HG03025 (cell line): ENCODE measurements at regions not wholly inside any gene's neighbourhood (a gene's known extent, or its start where the extent isn't known, plus 50 kb on each side); places are given as distances from the start of the nearest gene placed in this dataset.

Experiments used
- ATAC-seq: cut with Tn5 transposase; IDR thresholded peaks from one replicate; pipeline ENCODE4 v1.9.1; 2021; ENCODE audit warnings: mild to moderate bottlenecking, moderate library complexity; ENCODE audit not compliant: unreplicated experiment, low FRiP score

- ATAC-seq, result no peak
Observed at GRCh38 chr1:65486613-65487012, 66.1 kb downstream of the LEPR start.

DNA sequence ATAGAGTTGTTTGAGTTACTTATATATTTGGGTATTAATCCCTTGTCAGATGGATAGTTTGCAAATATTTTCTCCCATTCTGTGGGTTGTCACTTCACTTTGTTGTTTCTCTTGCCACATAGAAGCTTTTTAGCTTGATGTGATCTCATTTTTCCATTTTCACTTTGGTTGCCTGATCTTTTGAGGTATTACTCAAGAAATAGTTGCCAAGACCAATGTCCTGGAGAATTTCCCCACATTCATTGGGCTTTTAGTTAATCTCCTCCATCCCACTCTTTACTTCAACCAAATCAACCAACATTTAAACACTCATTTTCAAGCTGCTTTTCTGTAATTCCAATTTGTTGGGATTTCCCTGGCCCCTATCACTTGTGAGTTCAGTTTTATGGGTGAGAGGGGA is 69.0 kb downstream of the LEPR start:
- ATAC-seq, result no peak

GRCh38 chr1:65490231-65491009 is 70.0 kb downstream of the LEPR start:
- no peak for ATAC-seq

DNA sequence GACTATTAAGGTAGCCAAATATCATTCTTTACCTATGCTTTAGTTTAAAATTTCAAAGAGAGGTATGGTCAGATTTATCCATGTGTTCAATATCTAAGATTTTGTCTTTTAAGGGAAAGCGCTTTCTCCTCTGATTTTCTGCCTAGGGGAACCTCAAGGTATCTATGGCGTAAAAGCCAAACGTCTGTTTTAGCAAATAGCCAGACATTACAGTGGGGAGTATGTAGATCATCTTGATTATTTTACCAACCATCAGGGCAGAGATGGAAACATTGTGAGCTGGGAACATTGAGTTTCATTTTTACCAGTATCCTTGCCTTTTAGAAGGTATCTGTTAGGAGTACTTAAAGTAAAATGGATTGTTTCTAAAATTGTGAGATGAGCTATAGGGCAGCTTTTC is 71.0 kb downstream of the LEPR start:
- no peak for ATAC-seq

DNA sequence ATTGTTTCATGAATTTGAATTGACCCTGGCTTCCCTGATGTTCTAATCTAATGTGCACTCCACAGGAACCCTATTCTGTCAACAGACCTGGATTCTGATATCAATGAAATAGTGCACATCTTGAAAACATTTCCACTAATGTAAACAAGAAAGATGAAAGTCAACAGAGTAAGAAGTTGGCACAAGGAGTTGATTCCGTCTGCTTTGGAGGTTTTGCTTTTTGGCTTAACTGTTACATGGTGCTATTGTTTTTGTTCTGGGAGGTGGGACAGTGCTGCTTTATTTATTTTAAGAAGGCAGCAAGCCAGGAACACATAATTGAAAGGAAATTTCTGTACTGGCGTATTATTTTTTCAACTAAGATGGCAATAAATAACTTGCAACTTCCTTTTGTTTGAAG is 73.3 kb downstream of the LEPR start:
- no peak for ATAC-seq

DNA sequence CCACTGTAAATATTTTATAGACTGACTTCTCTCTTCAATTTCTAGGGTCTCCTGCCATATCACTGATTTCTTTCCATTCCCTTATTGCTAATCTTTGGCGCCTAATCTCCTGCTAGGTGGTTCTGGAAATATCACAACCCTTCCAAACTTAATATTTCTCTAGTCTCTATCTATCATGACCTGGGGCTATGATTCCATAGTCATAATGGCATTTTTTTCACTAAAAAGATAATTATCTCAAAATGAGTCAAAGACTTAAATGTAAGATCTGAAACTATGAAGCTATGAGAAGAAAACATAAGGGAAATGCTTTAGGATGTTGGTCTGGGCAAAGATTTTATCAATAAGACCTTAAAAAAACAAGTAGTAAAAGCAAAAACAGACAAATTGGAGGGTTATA is 74.2 kb downstream of the LEPR start:
- ATAC-seq, result no peak

DNA sequence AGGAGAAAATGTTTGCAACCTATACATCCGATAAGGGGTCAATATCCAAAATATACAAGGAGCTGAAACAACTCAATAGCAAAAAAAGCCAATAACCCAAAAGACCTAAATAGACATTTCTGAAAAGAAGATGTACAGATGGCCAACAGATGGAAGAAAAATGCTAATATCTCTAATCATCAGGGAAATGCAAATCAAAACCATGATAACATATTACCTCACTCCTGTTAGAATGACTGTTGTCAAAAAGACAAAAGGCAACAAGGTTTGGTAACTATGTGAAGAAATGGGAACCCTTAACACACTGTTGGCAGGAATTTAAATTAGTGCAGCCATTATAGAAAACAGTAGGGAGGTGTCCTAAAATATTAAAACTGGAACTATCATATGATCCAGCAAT is 74.7 kb downstream of the LEPR start:
- no peak for ATAC-seq

DNA sequence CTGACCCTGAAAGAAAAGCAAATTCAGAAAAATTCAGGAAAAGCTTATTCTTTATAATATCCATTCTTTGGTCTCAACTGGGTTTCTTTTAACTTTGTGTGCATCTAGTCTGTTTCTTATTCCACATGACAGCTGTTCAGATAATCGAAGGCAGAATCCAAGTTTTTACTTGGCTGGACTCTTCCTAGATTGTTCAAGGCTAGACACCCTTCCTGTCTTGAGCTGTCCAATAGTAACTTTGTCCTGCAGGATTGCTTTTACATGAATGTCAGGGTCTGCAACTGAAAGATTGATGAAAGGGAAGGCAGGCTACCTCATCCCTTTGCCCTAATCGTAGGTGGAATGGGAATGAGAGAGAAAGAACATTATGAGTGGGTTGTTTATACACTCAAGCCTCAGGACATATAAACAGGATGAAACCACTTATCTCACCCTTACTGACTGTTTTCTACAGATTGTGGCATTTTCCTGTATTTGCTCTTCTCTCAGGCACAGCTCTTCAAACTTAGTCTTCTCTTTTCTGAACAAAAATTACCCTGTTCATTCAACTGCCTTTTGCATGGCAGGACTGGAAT is 76.9 kb downstream of the LEPR start:
- no peak for ATAC-seq

- no peak for ATAC-seq
Observed at GRCh38 chr1:65503427-65503826, 83.0 kb downstream of the LEPR start.

GRCh38 chr1:65504263-65504662 is 83.8 kb downstream of the LEPR start:
- ATAC-seq, result no peak

- no peak for ATAC-seq
Observed at GRCh38 chr1:65505547-65506300, 85.3 kb downstream of the LEPR start.

- ATAC-seq, result no peak
Observed at GRCh38 chr1:65508051-65508450, 87.6 kb downstream of the LEPR start.

- ATAC-seq, result no peak
Observed at GRCh38 chr1:65509912-65510680, 89.6 kb downstream of the LEPR start.

DNA sequence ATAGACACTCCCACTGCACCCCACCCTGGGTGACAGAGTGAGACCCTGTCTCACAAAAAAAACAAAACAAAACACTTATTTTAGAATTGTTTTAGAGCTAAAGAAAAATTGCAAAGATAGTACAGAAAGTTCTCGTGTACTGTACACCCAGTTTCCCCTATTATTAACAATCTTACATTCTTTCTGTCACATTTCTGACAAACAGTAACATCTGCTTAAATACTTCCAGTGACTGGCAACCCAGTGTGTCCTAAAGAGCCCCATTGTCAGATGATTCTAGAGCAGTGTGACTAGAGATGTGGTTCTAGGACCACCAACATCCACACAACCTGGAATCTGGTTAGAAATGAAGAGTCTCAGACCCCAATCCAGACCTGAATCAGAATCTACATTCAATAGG is 90.5 kb downstream of the LEPR start:
- ATAC-seq, result no peak

GRCh38 chr1:65512383-65512782 is 91.9 kb downstream of the LEPR start:
- ATAC-seq, result no peak

- no peak for ATAC-seq
Observed at GRCh38 chr1:65512967-65513780, 92.7 kb downstream of the LEPR start.

- ATAC-seq, result no peak
Observed at GRCh38 chr1:65514041-65514440, 93.6 kb downstream of the LEPR start.

DNA sequence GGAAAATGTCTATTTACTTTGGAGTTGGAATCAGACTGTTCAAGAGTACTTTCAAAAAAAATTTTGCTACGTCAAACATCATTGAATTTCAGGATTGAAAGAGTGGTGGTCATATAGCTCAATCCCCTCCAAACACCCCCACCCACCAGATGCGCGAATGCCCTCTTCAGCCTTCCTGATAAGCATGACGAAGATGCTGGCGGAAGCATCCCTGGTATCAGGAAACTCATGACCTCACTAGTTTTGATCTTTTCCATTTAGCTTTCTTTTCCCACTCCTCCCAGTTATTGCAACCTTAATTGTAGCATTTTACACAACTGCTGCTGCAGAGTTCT is 104.4 kb downstream of the LEPR start:
- ATAC-seq, result no peak

DNA sequence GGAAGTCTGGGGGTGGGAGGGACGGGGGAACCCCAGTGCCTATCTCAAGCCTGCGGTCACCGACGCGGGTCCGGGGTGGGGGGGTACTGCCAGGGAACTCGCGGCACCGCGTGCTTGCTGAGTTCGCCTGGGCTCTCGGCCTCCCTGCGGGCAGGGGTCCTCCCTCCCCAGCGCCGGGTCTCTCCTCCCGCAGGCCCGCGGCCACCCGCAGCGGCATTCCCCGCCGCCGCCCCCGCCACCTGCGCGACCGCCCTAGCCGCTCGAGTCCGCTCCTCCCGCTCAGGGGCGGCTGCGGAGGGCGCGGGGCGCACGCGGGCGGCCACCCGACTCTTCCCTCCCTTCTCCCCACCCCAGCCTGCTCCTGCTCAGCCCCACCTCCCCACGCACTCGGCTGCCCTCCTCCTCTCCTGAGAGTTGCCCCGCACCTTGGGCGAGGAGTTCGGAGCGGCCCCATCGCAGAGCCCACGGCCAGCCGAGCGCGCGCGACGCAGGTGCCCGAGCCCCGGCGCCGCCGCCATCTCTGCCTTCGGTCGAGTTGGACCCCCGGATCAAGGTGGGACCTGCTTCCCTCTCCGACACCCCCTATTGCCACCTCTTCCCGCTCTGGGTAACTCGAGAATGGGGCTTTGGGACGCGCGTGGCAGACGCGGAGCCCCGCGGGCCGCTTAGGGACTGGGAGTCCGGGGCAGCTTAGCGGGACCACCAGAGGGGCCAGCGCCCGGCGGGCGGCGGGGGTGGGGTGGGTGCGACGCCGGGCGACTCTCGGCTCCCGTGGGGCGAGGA is 105.0 kb downstream of the LEPR start:
- no peak for ATAC-seq
